ENCODE measurements at regions not wholly inside any gene's neighbourhood (a gene's known extent, or its start where the extent isn't known, plus 50 kb on each side); places are given as distances from the start of the nearest gene placed in this dataset.
A peak's percentile ranks its signal among the peaks of the same experiment; 100 is the strongest.

DNA sequence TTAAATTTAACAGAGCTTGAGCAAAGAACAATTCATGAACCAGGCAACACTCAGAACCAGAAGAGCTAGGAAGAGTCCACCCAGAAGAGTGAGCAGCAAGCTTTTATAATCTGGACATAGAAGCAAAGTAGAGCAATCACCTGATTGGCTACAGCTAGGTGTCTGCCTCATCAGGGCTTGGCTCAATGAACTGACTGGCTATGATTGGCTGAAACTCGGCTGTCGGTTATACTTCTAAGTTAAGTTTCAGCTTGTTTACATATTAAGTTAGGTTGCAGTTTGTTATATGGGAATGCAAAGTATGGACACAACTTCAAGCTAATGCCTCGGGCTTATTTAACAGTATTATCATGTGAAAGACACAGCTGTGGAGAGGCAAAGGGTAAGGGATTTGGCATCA is 63.2 kb upstream of the NABP1 start:
- no peak for DNase-seq

DNA sequence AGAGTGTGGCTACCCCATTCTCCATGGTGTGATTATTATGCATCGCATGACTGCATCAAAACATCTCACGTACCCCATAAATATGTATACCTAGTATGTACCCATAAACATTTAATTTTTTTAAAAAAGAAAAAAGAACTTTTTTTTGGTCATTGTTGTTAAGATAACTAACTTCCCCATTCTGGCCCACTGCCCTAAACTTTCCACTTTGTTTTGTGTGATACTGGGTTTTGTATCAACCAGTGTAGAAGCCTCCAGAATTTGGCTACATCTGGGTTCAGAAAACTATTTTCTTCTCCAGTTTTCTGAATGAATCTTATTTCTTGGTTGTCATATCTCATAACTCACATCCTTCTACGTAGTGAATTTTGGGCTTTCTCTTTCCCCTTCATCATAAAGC is 62.3 kb upstream of the NABP1 start:
- DNase-seq: no peak

DNA sequence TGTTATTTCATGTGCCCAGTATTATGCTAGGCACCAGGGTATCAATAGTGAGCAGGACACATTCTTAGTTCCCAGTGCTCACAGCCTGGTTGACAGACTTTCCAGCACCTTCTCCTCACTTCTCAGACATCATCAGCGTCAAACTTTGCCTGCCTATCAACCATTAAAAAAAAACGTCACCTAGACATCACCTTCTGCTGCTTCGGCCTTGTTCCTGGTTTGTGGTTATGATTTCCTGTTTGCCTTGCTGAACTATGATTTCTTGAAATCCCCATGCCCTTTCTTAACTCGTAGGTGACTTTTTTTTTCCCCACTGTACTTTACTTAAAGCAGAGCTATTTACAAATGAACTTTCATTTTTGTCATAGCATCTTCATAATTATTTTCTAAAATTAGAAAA is 60.4 kb upstream of the NABP1 start:
- peak; percentile 92 for DNase-seq

DNA sequence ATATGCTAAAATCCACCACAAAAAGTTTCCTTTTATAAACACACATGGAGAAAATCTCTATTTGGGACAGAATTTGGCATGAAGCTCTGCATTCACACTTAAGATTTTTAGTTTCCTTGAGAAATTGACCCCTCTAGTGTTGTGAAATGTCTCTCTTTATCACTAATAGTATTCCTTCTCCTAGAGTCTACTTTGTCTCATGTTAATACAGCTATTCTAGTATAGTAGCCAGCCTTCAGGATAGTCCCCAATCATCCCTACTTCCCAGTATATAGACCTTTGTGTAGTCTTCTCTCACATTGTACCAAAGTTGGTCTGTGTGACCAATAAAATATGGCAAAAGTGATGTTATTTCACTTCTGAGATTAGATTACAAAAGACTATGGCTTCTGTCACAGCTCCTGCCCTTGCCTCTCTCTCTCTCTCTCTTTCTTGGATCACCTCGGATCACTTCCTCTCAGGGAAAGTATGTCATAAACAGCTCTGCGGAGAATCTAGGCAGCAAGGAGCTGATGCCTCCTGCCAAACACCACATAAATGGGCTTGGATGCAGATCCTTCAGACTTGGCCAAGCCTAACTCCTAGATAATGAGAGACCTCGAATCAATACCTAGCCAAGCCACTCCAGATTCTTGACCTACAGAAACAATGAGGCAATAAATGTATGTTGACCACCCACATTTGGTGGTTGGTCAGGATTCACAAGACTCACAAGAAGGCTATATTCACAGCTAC is 59.7 kb upstream of the NABP1 start:
- DNase-seq: no peak

DNA sequence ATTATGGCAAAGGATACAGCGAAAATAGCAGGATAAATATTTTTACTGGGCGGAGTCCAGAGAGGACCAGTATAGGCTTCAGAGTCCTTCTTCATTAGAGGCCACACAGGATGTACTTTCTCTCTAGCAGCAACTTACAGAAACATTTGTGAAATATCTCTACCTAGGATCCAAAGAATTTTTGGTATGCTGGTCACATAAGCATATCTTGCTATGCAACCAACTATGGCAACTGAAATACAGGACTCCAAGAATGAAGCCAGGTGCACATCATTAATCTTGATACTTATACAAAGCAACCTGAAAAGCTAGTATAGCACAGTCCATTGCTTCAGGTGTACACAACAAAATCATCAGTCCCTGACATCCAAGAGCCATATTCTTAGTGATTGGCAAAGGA is 59.1 kb upstream of the NABP1 start:
- no peak for DNase-seq

DNA sequence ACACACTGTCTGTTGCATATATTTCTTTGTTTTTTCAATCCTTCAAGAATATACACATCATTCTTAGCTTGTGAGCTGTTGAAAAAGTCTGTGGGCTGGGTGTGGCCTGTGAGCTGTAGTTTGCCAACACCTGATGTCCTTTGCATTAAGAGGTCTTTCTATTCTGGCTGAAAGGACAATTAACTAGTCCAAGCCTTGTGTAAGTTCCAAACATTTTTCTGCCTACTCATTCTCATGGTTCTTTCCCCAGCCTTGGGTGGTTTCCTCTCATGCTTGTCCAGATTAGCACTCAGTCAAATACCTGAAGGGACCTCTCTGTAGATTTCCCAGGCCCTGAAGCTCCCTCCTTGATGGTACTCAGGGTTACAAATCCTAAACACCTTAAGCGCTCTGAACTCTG is 57.8 kb upstream of the NABP1 start:
- no peak for DNase-seq

DNA sequence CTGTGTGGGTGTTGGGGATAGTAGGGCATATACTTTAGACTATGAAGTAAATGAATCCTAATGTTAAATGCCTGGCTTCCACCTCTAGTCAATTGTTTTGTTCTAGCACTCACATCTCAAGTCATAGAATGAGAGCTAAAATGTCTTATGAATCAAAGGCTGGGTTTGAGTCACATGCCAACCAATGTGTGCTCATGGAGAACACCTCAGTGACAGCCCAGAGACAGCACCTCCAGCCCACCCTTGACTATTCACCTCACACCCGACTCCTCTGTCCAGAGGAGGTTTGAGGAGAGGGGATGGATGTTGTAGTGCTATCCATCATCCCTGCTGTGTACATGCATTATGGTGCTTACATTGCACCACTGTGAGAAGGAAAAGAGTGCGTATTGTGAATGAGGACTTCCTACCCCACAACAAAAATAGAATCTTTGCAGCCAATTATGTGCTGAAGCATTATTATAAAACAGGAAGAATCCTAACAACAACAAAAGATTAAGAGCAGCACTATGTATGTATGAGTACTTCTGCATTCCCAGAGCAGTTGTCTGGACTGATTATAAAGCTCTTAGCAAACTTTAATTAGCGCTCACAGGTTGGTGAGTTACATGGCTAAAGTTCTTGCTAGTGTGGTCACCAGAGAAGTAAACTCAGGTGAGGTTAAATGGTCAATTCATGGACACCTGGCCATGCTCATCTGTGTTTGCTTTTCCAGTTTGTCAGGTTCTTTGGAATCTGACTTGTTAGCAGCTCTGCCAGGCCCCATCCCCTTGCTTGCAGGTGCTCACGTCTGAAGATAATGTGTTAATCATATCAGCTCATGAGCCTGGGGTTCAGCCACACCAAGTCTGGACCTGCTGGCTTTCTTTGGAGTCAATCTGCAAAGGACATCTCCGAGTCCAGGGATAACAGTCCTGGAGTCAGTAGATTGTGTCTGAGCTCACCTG is 55.3 kb upstream of the NABP1 start:
- no peak for DNase-seq

DNA sequence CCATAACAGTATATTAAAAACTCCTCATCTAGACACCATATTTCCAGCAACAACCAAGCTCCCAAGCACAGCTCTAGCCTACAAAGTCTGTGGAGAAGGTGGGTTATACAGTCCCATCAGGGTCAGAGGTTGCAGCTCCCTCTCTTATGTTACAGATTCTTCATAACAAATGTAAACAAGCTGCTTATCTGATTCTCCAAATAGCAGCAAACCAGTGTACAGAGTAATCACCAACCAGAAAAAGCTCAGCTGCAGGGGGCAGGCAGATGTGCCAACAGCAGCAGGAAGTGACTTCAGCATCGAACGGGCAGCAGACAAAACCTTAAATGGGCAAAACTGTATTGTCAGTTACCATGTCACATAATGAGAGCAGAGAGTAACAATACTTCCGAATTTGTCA is 52.9 kb upstream of the NABP1 start:
- DNase-seq: peak; percentile 92

DNA sequence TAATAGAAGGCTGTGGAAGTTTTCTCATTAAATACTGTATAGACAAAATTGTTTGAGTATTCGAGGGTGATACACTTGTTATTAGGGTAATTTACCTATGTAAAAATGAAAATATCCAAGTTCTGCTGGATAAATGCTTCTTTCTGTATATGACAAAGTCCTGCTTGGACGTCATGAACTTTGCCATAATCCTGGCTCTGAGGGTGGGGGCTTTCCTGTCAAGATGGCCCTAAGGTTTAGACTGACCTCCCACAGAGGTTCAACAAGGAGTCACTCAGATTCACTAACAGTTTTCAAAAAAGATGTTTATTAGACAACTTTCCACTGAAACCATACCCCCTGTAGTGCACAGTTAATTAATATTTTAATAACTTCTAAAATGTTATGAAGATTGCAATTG is 52.5 kb upstream of the NABP1 start:
- DNase-seq: no peak

DNA sequence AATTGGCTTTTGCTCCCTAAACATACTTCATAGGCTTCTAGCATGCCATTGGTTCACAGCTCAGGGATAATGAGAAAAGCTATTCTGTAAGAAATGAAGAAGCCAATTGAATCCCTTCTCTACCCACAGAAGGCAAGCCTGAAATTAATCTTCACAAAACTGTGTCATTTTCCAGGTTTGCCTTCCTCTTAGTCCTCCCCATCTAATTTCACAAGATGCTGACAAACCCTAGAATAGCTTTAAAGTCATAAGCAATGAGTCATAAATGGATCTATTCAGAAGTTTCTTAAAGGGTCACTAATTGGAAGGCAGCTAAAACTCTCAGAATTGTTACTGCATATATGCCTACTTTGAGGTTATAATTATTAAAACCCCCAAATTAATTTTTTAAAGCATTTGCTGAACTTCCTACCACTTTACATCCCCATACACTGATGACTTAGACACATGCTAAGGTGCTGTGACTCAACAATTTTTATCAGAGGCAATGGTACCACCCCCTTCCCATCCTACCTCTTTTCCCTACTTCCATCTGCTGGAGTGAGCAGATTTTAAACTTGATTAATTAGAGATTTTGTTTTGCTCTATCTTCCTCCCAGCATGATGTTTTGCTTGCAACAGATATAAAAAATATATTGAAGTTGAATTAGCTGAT is 51.3 kb upstream of the NABP1 start:
- no peak for DNase-seq

DNA sequence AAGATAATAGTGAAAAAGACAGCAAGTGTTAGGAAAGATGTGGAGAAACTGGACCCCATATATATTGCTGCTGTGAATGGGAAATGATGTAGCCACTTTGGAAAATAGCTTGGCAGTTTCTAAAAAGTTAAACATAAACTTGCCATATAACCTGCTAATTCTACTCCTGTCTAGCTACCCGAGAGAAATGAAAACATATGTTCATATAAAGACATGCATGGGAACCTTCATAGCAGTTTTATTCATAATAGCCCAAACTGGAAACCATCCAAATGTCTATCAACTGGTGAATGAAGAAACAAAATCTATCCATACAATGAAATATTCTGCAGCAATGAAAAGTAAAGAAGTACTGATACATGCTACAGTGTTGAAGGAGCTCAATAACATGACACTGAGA is 50.4 kb upstream of the NABP1 start:
- no peak for DNase-seq

Measured in CD4-positive, alpha-beta T cell treated with Interleukin-17A for 1 hour (primary cell).